Inflammatory macrophage treated with lipopolysaccharide for 1 hour (primary cell): ENCODE measurements at regions not wholly inside any gene's neighbourhood (a gene's known extent, or its start where the extent isn't known, plus 50 kb on each side); places are given as distances from the start of the nearest gene placed in this dataset.
"Not testable (repeated sequence)": the region's sequence is repeated elsewhere in the genome, so short reads cannot be mapped to it uniquely, and the experiment has no call there.

Source experiments
- DNase-seq, 2 donors: peaks; one replicate each; pipeline ENCODE4 v3.0.0-alpha.2; 2020 to 2022

GRCh38 chr20:50434653-50435396 lies 75.4 kb upstream of the PTPN1 start:
- peak; percentile 74 to 86 for DNase-seq

- no peak for DNase-seq
Observed at GRCh38 chr20:50435397-50436051, 74.7 kb upstream of the PTPN1 start.

GRCh38 chr20:50436052-50436656 lies 74.0 kb upstream of the PTPN1 start:
- no peak for DNase-seq

GRCh38 chr20:50436696-50437095 lies 73.5 kb upstream of the PTPN1 start:
- DNase-seq, result no peak

- DNase-seq, result peak; percentile 55 to 90
Observed at GRCh38 chr20:50438986-50439407, 71.2 kb upstream of the PTPN1 start.

- no peak for DNase-seq
Observed at GRCh38 chr20:50439539-50440453, 70.4 kb upstream of the PTPN1 start.

- no peak for DNase-seq
Observed at GRCh38 chr20:50442512-50442911, 67.7 kb upstream of the PTPN1 start.

- DNase-seq, result no peak
Observed at GRCh38 chr20:50445354-50446151, 64.6 kb upstream of the PTPN1 start.

GRCh38 chr20:50446351-50447101 lies 63.7 kb upstream of the PTPN1 start:
- peak; percentile 52 to 70 for DNase-seq

- DNase-seq, result no peak
Observed at GRCh38 chr20:50447102-50447804, 62.9 kb upstream of the PTPN1 start.

GRCh38 chr20:50447817-50448216 lies 62.4 kb upstream of the PTPN1 start:
- DNase-seq, result no peak

GRCh38 chr20:50448625-50449403 lies 61.4 kb upstream of the PTPN1 start:
- not testable (repeated sequence) for DNase-seq

GRCh38 chr20:50449738-50450492 lies 60.3 kb upstream of the PTPN1 start:
- DNase-seq, result no peak

GRCh38 chr20:50450493-50450826 lies 59.7 kb upstream of the PTPN1 start:
- no peak for DNase-seq

- peak; percentile 79 to 91 for DNase-seq
Observed at GRCh38 chr20:50450881-50451752, 59.1 kb upstream of the PTPN1 start.

GRCh38 chr20:50451792-50452425 lies 58.3 kb upstream of the PTPN1 start:
- DNase-seq, result not testable (repeated sequence)

GRCh38 chr20:50453533-50454244 lies 56.5 kb upstream of the PTPN1 start:
- no peak for DNase-seq
